ENCODE measurements at regions not wholly inside any gene's neighbourhood (a gene's known extent, or its start where the extent isn't known, plus 50 kb on each side); places are given as distances from the start of the nearest gene placed in this dataset.
"Not testable (repeated sequence)": the region's sequence is repeated elsewhere in the genome, so short reads cannot be mapped to it uniquely, and the experiment has no call there.

DNA sequence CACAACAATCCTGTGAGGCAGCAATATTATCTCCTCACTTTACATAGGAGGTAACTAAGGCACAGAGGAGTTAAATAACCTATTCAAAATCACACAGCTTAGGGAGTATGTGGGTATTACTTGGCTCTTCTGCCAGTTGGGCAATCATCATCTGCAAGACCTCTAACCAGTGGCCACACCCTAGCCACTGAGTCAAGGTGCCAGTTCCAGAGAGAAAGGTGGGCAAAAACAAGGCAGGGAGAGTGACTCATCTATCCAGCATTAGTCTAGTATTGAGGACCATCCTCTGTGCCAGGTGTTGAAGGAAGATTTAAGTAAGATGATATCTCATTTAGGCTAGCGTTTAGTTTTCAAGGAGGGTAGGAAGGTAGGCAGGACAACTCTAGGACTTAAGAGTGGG is 113.9 kb upstream of the EOLA2 start:
- DNase-seq (ENCODE audit: low read depth in 2 of 2), result no peak

DNA sequence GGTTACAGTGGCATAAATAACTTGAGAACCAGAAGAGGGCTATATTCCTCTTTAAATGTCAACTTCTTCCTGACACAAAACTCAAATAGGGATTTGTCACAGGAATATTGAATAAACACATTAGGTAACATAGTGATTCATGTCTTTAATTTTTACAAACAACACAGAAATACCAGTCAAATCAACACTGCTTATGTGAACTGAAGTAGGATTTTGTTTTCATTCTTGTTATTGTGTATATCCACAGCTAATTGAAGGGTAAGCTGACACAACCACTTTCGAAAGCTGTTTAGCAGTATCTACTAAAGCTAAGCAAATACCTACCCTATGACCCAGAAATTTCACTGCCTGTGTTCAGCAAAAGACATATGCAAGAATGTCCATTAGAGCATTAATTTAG is 120.4 kb upstream of the EOLA2 start:
- no peak for DNase-seq (ENCODE audit: low read depth in 2 of 2)

DNA sequence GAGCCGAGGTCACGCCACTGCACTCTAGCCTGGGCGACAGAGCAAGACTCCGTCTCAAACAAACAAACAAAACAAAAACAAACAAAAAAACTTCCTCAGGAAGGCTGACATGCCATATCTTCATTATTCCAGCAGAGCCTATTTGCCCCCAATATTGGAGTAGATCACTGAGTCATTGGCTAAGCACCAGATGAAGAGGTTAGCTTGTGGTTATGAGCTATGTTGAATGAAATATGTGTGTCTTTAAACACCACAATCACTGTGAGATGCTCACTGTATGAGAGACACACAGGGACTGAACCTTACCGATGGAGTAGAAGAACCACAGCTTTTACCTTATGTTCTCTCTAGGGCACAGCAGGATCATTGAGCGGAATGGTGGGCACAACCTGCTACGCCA is 122.1 kb upstream of the EOLA2 start:
- DNase-seq (ENCODE audit: low read depth in 2 of 2), result no peak

DNA sequence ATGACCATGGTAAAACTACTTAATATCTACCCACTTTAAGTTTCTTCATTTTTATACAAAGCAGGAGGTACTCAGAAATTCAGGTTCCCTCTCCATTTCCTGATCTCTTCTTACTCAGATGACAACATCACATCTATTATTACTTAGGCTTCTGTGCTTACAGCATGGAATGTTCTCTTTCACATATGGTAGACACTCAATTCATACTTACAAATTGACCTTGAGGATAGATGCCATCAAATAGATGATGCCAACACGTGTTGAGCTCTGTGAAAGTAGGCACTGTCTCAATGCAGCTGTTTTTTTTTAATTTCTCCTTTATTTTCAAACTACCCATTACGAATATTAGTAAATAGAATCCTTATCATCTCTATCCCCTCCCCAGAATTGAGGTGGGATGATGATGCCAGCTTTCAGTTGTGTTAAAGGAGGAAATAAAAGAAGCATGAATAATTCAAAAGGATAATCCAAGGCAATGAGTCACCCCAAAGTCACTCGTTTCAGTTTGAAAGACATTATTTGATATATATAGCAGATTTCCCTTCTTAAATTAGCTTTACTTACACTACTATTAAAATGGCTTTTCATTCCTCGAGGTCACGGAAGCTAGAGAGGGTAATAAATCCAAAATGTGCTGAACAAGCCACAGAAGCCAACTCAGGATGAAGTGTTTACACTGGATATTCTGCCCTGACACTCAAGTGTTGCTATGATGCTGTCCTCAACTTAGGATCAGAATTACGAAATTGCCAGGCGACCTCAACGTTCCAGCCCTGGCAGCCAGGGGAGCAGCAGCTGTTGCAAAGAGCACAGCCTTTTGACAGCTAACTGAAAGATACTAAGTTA is 124.2 kb upstream of the EOLA2 start:
- DNase-seq (ENCODE audit: low read depth in 2 of 2), result no peak

DNA sequence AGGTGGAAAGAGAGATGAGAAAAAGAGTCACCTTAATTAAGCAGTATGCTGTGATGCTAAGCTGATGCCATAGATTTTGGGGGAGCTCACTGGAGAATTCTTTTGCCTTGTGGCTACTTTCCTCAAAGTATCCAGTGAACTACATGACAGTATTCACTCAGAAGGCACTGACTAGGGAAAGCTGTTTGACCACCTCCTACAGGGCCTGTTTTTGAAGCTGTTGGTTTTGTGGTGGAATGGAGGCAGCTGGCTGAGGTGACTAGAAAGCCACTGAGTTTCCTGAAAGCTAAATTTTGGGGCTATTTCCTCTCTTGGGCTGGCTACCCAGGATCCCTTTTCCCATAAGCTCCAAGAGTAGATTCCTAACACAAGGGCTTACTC is 124.8 kb upstream of the EOLA2 start:
- no peak for DNase-seq (ENCODE audit: low read depth in 2 of 2)

DNA sequence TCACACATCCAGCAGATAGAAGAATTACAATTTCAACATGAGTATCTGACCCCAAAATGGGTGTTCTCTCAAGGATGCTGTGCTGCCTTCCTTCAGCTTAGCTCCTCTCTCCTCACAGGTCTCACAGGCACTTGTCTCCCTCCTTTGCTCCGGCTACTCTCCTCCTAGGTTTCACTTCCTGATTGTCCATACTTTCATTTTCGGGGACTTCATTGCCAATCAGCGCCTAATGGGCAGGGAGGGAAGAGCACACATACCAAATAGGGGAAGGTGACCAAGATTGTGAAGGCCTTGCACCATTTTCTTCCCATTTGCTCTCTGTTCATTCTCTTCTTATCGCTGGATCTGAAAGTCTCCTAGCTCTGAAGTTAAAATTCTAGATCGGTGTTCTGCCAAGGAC is 125.4 kb upstream of the EOLA2 start:
- DNase-seq (ENCODE audit: low read depth in 2 of 2), result no peak

DNA sequence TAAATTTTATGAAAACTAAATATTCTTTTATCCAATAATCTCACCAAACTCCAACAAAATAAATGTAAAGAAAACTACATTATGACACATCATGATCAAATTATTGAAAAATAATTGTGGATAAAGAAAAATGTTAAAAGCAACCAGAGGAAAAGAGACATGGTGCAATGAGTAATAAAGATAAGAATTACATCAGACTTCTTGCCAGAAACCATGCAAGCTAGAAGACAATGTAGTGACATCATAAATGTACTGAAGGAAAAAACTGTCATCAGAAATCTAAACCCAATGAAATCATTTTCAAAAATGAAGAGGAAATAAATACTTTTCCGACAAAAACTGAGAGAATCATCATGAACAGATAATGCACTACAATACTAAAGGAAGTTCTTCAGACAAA is 135.9 kb upstream of the EOLA2 start:
- no peak for DNase-seq (ENCODE audit: low read depth in 2 of 2)

DNA sequence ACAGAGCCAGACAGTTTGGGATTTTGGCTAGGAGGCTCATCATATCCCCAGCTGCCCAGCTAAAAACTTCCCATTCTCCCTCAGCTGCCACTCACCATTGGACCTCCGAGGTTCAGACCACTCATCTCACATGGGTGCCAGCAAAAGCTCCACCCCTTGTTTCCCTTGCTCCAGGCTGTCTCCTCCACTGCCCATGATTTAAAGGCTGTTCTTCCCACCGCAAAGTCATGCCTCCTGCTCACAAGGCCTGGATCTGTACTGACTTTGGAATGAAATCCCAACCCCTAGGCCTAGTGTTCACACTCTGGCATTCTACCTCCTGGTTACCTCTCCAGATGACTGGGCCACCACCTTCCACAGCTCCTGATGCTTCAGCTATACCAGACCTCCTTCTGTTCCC is 142.2 kb upstream of the EOLA2 start:
- DNase-seq (ENCODE audit: low read depth in 2 of 2), result no peak

DNA sequence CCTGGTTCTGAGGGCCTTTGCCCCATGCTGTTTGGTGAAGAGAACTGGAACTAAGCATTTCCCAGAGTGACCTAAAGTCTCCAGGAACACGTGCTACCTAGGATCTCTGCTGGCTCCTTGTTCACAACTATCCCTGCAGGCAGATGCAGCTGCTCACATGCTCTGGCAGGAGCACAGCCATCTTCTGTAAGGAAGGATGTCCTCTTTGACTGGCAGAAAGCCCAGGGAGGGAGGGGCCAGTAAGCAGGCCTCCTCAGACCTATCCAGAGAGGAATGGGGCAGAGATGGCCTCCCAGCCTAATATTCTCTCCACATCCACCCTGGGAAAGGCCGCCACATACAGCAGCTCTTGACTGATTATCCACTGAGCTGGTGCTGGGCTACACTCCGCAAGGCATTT is 142.8 kb upstream of the EOLA2 start:
- DNase-seq (ENCODE audit: low read depth in 2 of 2), result no peak

DNA sequence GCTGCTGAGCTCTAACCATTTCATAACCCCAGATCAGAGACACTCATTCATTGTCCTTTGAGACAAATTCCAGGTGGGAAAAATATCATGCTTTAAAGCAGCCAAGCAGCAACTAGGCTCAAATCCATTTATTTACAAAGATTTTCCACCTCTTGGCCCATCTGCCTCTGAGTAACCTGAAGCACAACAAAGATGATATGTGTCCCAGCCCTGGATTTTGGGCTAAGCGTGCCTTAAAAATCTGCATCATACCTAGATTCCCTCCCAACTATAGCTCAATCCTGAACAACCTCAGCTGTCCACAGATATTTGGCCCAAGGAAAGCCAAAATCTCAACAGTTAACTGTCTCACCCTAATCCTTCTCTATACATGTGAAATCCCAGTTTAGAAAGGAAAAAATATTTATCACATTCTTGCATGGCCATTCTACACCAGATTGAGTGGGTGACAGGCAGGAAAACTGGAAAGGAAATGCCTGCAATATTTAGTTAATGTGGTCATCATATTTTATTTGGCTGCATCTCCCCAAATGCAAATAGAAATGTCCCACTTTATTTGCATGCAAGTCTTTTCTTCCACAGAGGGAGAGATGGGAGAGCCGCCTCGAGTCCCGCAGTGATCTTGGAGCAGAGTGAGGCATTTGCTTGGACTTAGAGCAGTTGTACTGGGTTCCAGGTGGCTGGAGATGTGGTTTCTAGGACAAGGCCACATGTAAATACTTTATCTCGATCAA is 146.4 kb upstream of the EOLA2 start:
- no peak for DNase-seq (ENCODE audit: low read depth in 2 of 2)

DNA sequence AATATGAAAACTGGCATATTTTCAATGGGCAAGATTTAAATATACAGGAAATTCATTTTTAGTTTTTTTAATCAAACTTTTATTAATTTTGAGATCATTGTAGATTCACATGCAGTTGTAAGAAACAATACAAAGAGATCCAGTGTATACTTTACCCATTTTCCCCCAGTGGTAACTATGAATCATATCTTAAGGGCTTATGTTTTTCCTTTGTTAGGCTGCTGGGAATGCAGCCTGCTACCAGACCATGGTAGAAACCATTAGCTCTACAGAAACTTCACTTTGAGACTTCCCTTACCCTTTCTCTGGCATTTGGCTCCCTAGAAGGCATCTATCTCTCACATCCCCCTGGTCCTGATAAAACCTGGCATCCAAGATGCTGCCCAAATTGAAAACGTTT is 147.6 kb upstream of the EOLA2 start:
- no peak for DNase-seq (ENCODE audit: low read depth in 2 of 2)

DNA sequence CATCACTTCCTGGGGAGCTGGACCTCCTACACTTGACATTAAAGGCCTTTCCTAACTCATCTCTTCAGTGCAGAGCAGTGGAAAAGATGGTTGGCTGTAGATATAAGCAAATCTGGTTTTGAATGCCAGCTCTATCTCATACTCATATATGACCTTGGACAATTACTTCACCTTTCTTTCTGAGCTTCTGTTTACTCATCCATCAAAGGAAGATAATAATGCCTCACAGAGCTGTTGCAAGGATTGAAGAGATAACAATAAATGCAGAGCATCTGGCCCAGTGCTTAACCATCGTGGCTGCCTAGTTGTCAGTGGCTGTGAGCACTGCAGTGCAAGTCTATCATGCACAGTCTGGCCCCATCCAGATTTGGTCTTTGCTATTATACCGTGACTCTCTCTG is 148.1 kb upstream of the EOLA2 start:
- DNase-seq (ENCODE audit: low read depth in 2 of 2), result no peak

DNA sequence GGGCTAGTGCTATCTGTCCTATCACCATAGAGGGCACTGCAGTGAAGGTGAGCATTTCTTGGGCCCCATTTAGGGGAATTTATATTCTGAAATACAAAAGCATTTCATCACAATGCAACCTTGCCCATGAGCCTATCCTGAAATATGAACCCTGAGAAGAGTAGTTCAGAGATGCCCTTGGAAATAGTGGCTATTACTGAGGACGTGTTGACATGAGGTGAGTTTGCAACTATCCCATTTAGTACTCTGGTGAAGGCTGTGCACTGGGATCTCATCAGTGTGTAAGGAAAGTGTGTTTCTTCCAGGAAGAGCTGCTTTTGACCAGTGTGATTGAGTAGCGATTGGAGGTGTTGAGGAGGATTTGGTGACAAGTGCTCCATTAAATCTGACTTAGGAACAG is 149.3 kb upstream of the EOLA2 start:
- no peak for DNase-seq (ENCODE audit: low read depth in 2 of 2)

DNA sequence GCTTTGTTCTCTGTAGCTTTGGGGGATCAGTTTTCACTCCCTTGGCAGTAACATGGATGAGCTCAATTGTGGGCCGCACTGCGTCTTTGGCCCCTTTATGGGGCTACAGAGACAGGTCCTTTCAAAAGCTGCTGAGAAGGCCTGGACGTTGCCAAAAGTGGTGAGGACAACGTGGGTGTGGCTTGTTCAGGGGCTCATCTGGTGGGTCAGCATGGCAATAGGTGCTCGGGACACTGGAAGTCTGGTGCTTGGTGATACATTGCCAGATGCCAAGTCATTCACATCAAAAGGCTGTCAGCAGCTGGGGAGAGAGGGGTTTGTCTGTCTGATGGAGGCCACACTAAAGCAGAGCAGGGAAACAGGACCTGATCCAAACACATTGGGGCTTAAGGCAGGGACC is 149.8 kb upstream of the EOLA2 start:
- no peak for DNase-seq (ENCODE audit: low read depth in 2 of 2)

DNA sequence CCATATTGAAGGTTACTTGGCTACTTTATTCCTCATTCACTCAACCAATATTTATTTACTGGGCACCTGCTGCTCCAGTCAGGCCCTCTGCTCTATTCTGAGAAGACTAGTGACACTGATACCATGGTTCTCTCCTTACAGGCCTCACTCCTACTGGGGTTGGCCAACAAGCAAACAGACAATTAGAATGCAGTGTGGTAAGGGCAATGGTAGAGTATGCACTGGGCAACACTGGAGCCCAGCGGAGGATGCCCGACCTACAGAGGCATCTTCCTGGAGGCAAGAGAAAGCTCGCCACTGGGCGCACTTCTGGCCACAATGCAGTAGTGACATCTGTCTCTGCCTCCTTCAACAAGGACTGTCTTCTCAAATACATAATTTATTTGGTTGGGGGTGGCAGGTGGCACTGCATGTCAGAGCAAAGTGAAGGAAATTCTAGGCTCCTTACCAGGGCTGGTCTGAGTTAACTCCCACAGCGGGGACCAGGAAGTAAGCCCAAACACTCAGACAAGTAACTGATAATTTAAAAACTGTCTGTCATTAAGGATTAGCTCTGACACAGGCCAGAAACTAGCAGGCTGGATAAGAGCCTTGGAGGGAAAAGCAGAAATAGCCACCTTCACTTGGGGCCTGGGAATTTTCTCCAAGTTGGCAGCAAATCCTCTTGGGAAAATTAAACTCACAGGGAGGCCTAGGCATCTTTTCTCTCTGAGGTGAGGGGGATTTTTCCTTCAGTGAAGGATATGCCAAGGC is 150.7 kb upstream of the EOLA2 start:
- no peak for DNase-seq (ENCODE audit: low read depth in 2 of 2)

DNA sequence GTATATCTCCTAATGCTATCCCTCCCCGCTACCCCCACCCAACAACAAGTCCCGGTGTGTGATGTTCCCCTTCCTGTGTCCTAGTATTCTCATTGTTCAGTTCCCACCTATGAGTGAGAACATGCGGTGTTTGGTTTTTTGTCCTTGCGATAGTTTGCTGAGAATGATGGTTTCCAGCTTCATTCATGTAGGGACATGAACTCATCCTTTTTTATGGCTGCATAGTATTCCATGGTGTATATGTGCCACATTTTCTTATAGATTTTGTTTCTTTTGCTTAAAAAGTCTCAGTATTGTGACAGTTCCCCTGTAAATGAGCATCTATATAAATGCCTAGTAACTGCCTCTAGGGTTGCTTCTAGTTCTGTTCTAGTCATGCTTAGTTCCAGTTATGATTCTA is 153.0 kb upstream of the EOLA2 start:
- DNase-seq (ENCODE audit: low read depth in 2 of 2), result not testable (repeated sequence)

DNA sequence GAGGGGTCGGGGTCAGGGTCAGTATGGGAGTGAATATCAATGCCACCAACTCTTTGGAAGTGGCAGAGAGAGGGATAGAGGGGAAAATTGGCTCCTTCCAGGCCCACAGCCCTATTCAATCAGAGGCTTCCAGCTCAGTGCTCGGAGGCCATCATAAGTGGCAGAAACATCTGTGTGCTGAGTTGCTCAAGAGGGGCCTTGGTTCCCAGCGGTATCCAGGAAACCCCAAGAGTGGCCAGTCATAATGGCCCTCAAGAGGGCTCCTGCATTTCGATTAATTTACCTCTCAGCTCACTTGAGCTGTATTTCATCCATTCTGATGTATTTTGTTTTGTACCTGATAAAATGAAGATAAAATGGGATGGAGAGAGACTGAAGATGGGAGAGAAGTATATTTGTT is 154.3 kb upstream of the EOLA2 start:
- no peak for DNase-seq (ENCODE audit: low read depth in 2 of 2)

DNA sequence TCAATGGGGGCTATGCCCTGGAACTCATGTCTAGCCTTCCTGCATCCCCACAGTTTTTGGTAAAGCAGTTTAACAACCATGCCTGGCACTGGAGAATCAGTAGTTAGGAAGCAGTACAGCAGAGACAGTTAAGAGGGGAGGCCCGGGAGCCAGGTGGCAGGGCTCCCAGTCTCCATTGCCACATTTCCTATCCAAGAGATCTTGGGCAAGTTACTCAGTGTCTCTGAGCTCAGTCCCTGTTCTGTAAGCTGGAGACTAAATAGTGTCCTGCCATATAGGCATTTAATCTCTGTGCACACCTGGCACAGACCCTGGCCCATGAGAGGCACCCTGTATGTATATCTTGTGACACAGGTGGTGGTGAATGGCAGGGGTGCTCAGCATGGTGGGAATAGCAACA is 156.1 kb upstream of the EOLA2 start:
- DNase-seq (ENCODE audit: low read depth in 2 of 2), result no peak

DNA sequence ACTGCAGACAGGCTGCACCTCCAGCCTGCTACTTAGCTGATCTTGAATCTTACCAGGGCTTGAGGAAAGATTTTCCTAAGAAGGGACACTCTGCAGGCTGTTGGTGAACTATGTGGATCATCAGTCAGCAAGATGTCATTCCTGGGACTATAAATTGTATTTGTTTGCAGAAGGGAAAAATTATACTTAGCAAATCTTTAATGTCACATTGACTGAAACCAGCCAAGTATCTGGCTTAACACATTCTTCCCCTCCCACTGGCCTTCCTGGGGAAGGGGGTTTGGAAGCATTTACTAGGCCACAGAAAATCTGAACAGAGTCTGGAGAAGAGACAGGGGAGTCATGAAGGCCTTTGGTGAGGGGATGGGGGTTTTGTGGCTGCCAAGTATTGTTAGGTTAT is 156.7 kb upstream of the EOLA2 start:
- no peak for DNase-seq (ENCODE audit: low read depth in 2 of 2)

DNA sequence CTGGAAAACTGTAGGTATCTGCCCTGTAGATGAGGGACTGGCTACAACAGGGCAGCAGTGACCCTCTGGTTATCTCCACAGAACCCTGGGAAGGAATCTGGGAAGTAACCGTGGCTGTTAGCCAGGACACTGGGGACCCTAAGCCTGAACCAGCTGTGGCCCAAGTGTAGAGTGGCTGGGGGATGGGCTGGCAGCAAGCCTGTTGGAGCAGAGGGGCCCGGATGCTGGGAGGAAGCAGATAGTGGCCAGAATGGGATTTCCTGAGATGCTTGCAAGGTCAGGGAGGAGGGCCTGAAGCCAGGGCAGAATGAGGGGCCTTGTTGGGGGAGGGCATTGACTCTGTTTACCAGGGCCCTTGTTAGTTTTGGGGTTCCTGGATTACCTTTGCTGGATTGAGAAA is 161.0 kb upstream of the EOLA2 start:
- no peak for DNase-seq (ENCODE audit: low read depth in 2 of 2)

DNA sequence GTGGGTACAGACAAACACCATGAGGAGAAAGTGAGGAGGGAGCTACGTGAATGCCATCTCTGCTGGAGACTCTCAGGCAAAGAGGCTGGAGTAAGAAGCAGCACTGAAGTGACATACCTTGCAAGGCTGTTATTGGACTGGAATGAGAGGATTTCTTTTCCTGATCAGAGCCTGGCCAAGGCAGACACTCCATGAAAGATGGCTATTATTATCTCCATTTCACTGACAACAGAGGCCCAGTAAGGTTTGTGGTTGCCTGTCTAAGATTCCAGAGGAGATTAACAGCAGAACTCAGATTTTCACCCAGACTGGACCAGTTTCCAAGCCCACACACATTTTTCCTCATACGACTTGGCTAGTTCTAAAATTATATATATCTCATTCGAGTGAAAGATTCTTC is 162.0 kb upstream of the EOLA2 start:
- no peak for DNase-seq (ENCODE audit: low read depth in 2 of 2)

DNA sequence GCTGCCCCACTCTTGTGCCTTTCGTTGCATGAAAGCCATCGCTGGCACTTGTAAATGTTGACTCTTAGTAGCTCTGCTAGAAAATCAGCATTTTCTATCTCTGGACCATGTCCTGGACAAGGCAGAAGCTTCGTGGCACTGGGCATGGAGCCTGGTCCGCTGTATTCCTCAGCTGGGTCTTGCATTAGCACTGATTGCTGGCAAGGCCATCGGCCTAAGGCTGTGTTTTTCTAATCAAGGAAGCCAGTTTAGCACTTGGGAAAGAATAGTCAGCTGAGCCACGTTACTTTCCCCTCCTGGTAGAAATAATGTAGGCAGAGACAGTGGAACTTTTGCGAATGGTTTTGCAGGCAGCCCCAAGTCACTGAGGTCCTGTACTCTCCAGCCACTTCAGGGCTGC is 180.2 kb upstream of the EOLA2 start:
- DNase-seq (ENCODE audit: low read depth in 2 of 2), result no peak

DNA sequence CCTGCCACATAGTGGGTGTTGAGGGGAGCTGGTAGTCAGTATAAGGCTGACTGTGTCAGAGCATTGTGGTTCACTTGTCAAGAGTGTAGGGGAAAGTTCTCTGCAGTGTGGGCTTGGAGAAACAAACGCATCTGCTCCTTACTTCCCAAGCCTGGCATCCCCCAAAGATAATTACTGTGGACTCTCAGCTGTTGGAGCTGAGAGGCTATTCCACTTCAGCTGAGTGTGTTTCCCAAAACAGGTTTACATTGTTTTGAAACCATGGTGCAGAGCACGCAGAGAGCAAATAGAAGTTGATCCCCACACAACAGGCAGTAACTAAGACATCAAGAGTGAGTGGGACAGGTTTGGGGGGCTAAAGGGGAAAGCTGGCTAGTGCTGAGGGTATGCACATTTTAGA is 181.0 kb upstream of the EOLA2 start:
- DNase-seq (ENCODE audit: low read depth in 2 of 2), result no peak

Data from stimulated activated CD8-positive, alpha-beta memory T cell treated with anti-CD3 and anti-CD28 coated beads, Interleukin-15, amount 100 ng/mL, for 4 hours (primary cell).